ENCODE measurements at regions not wholly inside any gene's neighbourhood (a gene's known extent, or its start where the extent isn't known, plus 50 kb on each side); places are given as distances from the start of the nearest gene placed in this dataset.
"Not testable (repeated sequence)": the region's sequence is repeated elsewhere in the genome, so short reads cannot be mapped to it uniquely, and the experiment has no call there.

DNA sequence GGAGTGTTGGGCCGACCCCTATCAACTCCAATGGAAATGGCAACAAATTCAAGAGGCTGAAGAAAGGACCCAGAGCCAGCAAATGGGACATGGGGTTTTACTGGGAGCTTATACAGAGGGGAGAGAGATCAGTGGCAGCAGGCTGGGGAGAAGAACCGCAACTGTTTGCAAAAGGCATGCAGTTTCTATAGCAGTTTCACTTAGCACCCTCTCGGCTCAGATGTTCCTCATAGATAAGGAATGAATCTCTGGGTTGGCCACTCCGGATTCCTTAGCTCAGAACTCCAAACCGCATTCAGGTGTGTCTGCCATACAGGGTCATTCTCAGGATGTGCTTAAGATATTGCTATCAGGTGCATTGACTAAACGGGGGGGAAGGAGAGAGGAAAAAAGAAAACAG is 71.1 kb upstream of the RPL38 start:
- Histone ChIP-seq H3K36me3 (replicated peaks in 1 of 2; ENCODE audit: control insufficient read depth in 1 of 2, insufficient read depth in 2 of 2, low read length in 2 of 2) (no peaks in the 10 kb centered on the region), H3K9me3 (ENCODE audit: low read length) (no peaks in the 10 kb centered on the region), H3K9ac (ENCODE audit: insufficient read depth, low read depth, low read length) (no peak overlapping the region), H3K79me2 (ENCODE audit: insufficient read depth, low read length) (no peaks in the 10 kb centered on the region), H4K20me1 (ENCODE audit: insufficient read depth, low read length) (no peaks in the 10 kb centered on the region; the same call in 1 of the 2 replicates), H3K4me3 (replicated peaks in 1 of 3; ENCODE audit: insufficient read depth in 1 of 3, low read depth in 2 of 3, low read length in 3 of 3) (no peak overlapping the region), H3K27me3 (ENCODE audit: control insufficient read depth in 1 of 2, insufficient read depth in 2 of 2, low read length in 2 of 2) (peaks cover 7 to 56% of the 10 kb centered on the region in 2 experiments; a peak in 3 of 5 replicates), H3K27ac (ENCODE audit: extremely low read length, insufficient read depth, low read length) (no peak overlapping the region), H3K4me2 (ENCODE audit: low read depth, low read length) (no peak overlapping the region), H3K4me1 (ENCODE audit: insufficient read depth, low read length) (no peaks in the 10 kb centered on the region), H2AFZ (ENCODE audit: low read length) (no peak overlapping the region)
- POLR2A ChIA-PET: no interaction called here
- TF ChIP-seq, protein P1, sequence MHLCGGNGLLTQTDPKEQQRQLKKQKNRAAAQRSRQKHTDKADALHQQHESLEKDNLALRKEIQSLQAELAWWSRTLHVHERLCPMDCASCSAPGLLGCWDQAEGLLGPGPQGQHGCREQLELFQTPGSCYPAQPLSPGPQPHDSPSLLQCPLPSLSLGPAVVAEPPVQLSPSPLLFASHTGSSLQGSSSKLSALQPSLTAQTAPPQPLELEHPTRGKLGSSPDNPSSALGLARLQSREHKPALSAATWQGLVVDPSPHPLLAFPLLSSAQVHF (CRISPR knock-in tag; IDR thresholded peaks at IDR 0.05): no peak
- CTCF ChIA-PET (ENCODE audit: low intra/inter-chr PET ratio, low total read pairs): no interaction called here
- DNase-seq (ENCODE audit: low spot score): no peak
- under 1% methylated on average over 6 of the region's 6 CpGs for WGBS (ENCODE audit: low lambda C conversion rate)
- no TSS peak for BruUV-seq (replicated peaks)
- no peak for ATAC-seq
- no peak for FAIRE-seq
- in situ Hi-C loops (cut with HindIII; ENCODE audit: extremely low pct_ligation_motif_present, low pct_unique_long_range_greater_than_20kb) (no loop called here), intact Hi-C loops (cut with micrococcal nuclease; ENCODE audit: unreplicated experiment) (no loop called here)

DNA sequence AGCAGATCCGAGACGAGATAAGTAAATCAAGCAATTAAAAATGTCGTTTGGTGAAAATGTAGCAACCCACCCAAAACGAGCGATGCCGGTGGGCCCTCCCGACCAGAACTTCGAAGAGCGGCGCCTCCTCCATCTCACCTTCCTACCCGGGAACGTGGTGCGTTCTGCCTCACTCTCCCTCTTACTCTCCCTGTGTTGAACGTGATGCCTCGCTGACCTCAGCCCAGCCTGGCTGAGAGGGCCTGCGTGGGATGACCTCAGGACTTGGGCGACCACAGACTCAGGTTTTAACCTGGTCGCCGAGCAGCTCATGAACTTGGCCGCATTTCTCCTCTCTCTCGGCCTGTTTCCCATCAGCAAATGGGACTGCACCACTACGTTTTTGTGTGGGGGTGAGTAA is 69.7 kb upstream of the RPL38 start:
- ATAC-seq: no peak
- Histone ChIP-seq H2AFZ (ENCODE audit: low read length) (no peak overlapping the region), H3K9ac (ENCODE audit: insufficient read depth, low read depth, low read length) (no peak overlapping the region), H3K27ac (ENCODE audit: extremely low read length, insufficient read depth, low read length) (no peak overlapping the region), H4K20me1 (ENCODE audit: insufficient read depth, low read length) (no peaks in the 10 kb centered on the region; the same call in 1 of the 2 replicates), H3K27me3 (ENCODE audit: control insufficient read depth in 1 of 2, insufficient read depth in 2 of 2, low read length in 2 of 2) (peaks cover 7 to 51% of the 10 kb centered on the region in 2 experiments; a peak in 3 of 5 replicates), H3K36me3 (replicated peaks in 1 of 2; ENCODE audit: control insufficient read depth in 1 of 2, insufficient read depth in 2 of 2, low read length in 2 of 2) (no peaks in the 10 kb centered on the region), H3K4me3 (replicated peaks in 1 of 3; ENCODE audit: insufficient read depth in 1 of 3, low read depth in 2 of 3, low read length in 3 of 3) (no peak overlapping the region), H3K4me2 (ENCODE audit: low read depth, low read length) (no peak overlapping the region), H3K79me2 (ENCODE audit: insufficient read depth, low read length) (no peaks in the 10 kb centered on the region), H3K9me3 (ENCODE audit: low read length) (no peaks in the 10 kb centered on the region), H3K4me1 (ENCODE audit: insufficient read depth, low read length) (no peaks in the 10 kb centered on the region)
- WGBS (ENCODE audit: low lambda C conversion rate): 41% methylated on average over 22 of the region's 22 CpGs
- TF ChIP-seq, protein P2, sequence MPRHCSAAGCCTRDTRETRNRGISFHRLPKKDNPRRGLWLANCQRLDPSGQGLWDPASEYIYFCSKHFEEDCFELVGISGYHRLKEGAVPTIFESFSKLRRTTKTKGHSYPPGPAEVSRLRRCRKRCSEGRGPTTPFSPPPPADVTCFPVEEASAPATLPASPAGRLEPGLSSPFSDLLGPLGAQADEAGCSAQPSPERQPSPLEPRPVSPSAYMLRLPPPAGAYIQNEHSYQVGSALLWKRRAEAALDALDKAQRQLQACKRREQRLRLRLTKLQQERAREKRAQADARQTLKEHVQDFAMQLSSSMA (CRISPR knock-in tag; IDR thresholded peaks at IDR 0.05): no peak
- TF ChIP-seq U2AF2 (IDR thresholded peaks at IDR 0.05; ENCODE audit: low read depth, low read length) (no peak), FOXJ3 (CRISPR knock-in tag; IDR thresholded peaks at IDR 0.05; ENCODE audit: borderline replicate concordance) (no peak)
- no peak for DNase-seq (ENCODE audit: low spot score)
- no peak for FAIRE-seq
- ChIA-PET CTCF (ENCODE audit: low intra/inter-chr PET ratio, low total read pairs) (no interaction called here), POLR2A (no interaction called here)
- in situ Hi-C loops (cut with HindIII; ENCODE audit: extremely low pct_ligation_motif_present, low pct_unique_long_range_greater_than_20kb): no loop called here
- intact Hi-C loops (cut with micrococcal nuclease; ENCODE audit: unreplicated experiment): no loop called here
- BruUV-seq (replicated peaks): no TSS peak

DNA sequence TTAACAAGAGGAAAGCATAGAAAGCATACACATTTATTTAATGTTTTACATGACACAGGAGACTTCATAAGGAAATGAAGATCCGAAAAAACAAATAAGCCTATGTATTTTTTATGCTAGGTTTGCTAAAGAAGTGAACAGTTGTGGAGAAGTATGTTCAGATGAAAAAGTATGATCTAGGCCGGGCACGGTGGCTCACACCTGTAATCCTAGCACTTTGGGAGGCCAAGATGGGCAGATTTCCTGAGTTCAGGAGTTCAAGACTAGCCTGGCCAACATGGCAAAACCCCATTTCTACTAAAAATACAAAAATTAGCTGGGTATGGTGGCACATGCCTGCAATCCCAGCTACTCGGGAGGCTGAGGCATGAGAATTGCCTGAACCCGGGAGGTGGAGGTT is 69.2 kb upstream of the RPL38 start:
- WGBS (ENCODE audit: low lambda C conversion rate): 61% methylated on average over 3 of the region's 5 CpGs
- H3K4me2 ChIP-seq (ENCODE audit: low read depth, low read length); H3K36me3 ChIP-seq (replicated peaks in 1 of 2; ENCODE audit: control insufficient read depth in 1 of 2, insufficient read depth in 2 of 2, low read length in 2 of 2); H3K9me3 ChIP-seq (ENCODE audit: low read length); FAIRE-seq; ATAC-seq; H3K4me1 ChIP-seq (ENCODE audit: insufficient read depth, low read length); BruUV-seq (replicated peaks); H2AFZ ChIP-seq (ENCODE audit: low read length); H3K27ac ChIP-seq (ENCODE audit: extremely low read length, insufficient read depth, low read length); H3K4me3 ChIP-seq (replicated peaks in 1 of 3; ENCODE audit: insufficient read depth in 1 of 3, low read depth in 2 of 3, low read length in 3 of 3); DNase-seq (ENCODE audit: low spot score); POLR2A ChIA-PET; H3K79me2 ChIP-seq (ENCODE audit: insufficient read depth, low read length); H4K20me1 ChIP-seq (ENCODE audit: insufficient read depth, low read length); H3K9ac ChIP-seq (ENCODE audit: insufficient read depth, low read depth, low read length); CTCF ChIA-PET (ENCODE audit: low intra/inter-chr PET ratio, low total read pairs); intact Hi-C loops (cut with micrococcal nuclease; ENCODE audit: unreplicated experiment); in situ Hi-C loops (cut with HindIII; ENCODE audit: extremely low pct_ligation_motif_present, low pct_unique_long_range_greater_than_20kb): not testable (repeated sequence)
- peaks cover 7 to 49% of the 10 kb centered on the region in 2 experiments; a peak in 3 of 5 replicates for H3K27me3 ChIP-seq (ENCODE audit: control insufficient read depth in 1 of 2, insufficient read depth in 2 of 2, low read length in 2 of 2)

All from HepG2 (cell line).